ENCODE measurements at regions not wholly inside any gene's neighbourhood (a gene's known extent, or its start where the extent isn't known, plus 50 kb on each side); places are given as distances from the start of the nearest gene placed in this dataset.

DNA sequence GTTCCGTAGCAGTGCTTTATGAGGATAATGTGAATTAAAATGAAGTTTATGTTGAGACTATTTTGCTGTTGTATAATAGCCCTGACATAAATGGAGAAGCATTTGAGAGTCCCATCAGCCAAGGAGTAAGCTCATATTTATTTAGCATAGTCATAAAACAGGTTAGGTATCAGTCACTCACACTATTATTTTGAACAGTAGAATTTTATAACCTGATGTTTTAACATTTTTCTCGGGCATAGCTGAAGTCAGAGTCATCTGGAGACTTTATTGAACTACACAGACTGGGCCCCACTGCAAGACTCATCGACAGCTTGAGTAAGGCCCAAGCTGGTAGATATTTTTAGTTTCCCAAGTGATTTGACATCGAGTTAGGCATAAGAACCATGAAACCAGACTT is 620.3 kb upstream of the WWC1 start (continued):
- TF ChIP-seq REST (IDR thresholded peaks at IDR 0.05): no peak
- TF ChIP-seq YY1 (IDR thresholded peaks at IDR 0.05): no peak
- TF ChIP-seq FOXA2 (IDR thresholded peaks at IDR 0.05): no peak

GRCh38 chr5:167673942-167674341 is 617.5 kb upstream of the WWC1 start:
- Histone ChIP-seq H3K36me3 (ENCODE audit: control insufficient read depth in 4 of 4, insufficient read depth in 3 of 4, low read depth in 1 of 4, low read length in 3 of 4) (no peaks in the 10 kb centered on the region), H3K9ac (ENCODE audit: low read depth in 1 of 2, low read length in 2 of 2) (no peak overlapping the region), H3K27ac (ENCODE audit: low read depth in 1 of 2, low read length in 2 of 2) (no peak overlapping the region), H3K9me3 (ENCODE audit: control insufficient read depth in 4 of 4, low read length in 3 of 4) (peaks cover 0 to 2% (median 0%) of the 10 kb centered on the region in 4 donors), H3K27me3 (ENCODE audit: control insufficient read depth in 4 of 4, insufficient read depth in 4 of 4, low read length in 3 of 4) (no peaks in the 10 kb centered on the region), H3K4me1 (ENCODE audit: control insufficient read depth in 4 of 4, insufficient read depth in 4 of 4, low read length in 3 of 4) (no peaks in the 10 kb centered on the region), H3K4me3 (ENCODE audit: low read depth in 1 of 3, low read length in 3 of 3) (no peak overlapping the region)
- DNase-seq (ENCODE audit: low spot score): no peak
- WGBS: 37% methylated on average over 2 of the region's 2 CpGs
- TF ChIP-seq MAX (IDR thresholded peaks at IDR 0.05): no peak
- TF ChIP-seq HNF4G (IDR thresholded peaks at IDR 0.05): no peak
- TF ChIP-seq NR2F2 (IDR thresholded peaks at IDR 0.05): no peak
- no peak for TF ChIP-seq REST (IDR thresholded peaks at IDR 0.05)
- TF ChIP-seq, protein P1, sequence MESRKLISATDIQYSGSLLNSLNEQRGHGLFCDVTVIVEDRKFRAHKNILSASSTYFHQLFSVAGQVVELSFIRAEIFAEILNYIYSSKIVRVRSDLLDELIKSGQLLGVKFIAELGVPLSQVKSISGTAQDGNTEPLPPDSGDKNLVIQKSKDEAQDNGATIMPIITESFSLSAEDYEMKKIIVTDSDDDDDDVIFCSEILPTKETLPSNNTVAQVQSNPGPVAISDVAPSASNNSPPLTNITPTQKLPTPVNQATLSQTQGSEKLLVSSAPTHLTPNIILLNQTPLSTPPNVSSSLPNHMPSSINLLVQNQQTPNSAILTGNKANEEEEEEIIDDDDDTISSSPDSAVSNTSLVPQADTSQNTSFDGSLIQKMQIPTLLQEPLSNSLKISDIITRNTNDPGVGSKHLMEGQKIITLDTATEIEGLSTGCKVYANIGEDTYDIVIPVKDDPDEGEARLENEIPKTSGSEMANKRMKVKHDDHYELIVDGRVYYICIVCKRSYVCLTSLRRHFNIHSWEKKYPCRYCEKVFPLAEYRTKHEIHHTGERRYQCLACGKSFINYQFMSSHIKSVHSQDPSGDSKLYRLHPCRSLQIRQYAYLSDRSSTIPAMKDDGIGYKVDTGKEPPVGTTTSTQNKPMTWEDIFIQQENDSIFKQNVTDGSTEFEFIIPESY (IDR thresholded peaks at IDR 0.05): no peak

DNA sequence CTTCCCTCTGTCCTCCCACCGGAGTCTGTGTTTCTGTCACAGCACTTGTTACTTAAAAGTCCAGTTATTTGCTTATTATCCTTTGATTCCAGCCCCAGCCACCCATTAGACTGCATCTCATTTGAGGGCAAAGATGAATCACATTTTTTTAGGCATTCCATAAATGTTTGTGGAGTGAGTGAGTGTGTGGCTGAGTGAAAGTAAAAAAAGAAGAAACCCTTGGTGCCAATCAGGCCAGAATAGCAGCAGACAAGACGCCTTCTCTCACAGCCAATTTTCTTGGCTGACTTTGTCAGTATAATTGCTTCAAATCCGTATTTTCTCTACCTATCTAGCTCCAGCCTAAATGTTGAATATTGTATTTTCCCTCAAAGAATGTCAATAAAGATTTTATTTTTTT is 613.0 kb upstream of the WWC1 start:
- Histone ChIP-seq H3K9me3 (ENCODE audit: control insufficient read depth in 4 of 4, low read length in 3 of 4) (peaks cover 0 to 2% (median 0%) of the 10 kb centered on the region in 4 donors), H3K27me3 (ENCODE audit: control insufficient read depth in 4 of 4, insufficient read depth in 4 of 4, low read length in 3 of 4) (no peaks in the 10 kb centered on the region), H3K27ac (ENCODE audit: low read depth in 1 of 2, low read length in 2 of 2) (no peak overlapping the region), H3K4me1 (ENCODE audit: control insufficient read depth in 4 of 4, insufficient read depth in 4 of 4, low read length in 3 of 4) (no peaks in the 10 kb centered on the region), H3K4me3 (ENCODE audit: low read depth in 1 of 3, low read length in 3 of 3) (no peak overlapping the region), H3K36me3 (ENCODE audit: control insufficient read depth in 4 of 4, insufficient read depth in 3 of 4, low read depth in 1 of 4, low read length in 3 of 4) (no peaks in the 10 kb centered on the region), H3K9ac (ENCODE audit: low read depth in 1 of 2, low read length in 2 of 2) (no peak overlapping the region)
- no peak for DNase-seq (ENCODE audit: low spot score)
- TF ChIP-seq GABPA (IDR thresholded peaks at IDR 0.05 in 1 of 2, conservative IDR thresholded peaks at IDR 0.05 in 1 of 2): no peak
- no peak for TF ChIP-seq NR2F2 (IDR thresholded peaks at IDR 0.05)
- TF ChIP-seq SP1 (IDR thresholded peaks at IDR 0.05): no peak
- TF ChIP-seq RXRA (IDR thresholded peaks at IDR 0.05): no peak
- TF ChIP-seq JUND (IDR thresholded peaks at IDR 0.05): no peak
- TF ChIP-seq MAX (IDR thresholded peaks at IDR 0.05): no peak
- WGBS: 70% methylated on average over 3 of the region's 3 CpGs

Data from liver (tissue), 7 donors.